Fibroblast of villous mesenchyme (primary cell): ENCODE measurements at regions not wholly inside any gene's neighbourhood (a gene's known extent, or its start where the extent isn't known, plus 50 kb on each side); places are given as distances from the start of the nearest gene placed in this dataset.

Source experiments
- DNase-seq: peaks from one replicate; pipeline ENCODE4 v3.0.0-alpha.2; 2010; ENCODE audit warnings: low read depth
- H3K4me3 ChIP-seq: 2 replicates; pipeline ENCODE4 v1.5.1; 2011; ENCODE audit warnings: low read depth, mild to moderate bottlenecking, low read length
- TF ChIP-seq, protein P1 (sequence below): IDR thresholded peaks from 2 replicates; pipeline ENCODE4 v1.5.1; 2012; ENCODE audit warnings: low read depth, mild to moderate bottlenecking, low read length; ENCODE audit not compliant: insufficient read depth

GRCh38 chr22:49540913-49541692 lies 286.6 kb downstream of the BRD1 start:
- no peak for DNase-seq
- H3K4me3 ChIP-seq: no peak overlapping the region

DNA sequence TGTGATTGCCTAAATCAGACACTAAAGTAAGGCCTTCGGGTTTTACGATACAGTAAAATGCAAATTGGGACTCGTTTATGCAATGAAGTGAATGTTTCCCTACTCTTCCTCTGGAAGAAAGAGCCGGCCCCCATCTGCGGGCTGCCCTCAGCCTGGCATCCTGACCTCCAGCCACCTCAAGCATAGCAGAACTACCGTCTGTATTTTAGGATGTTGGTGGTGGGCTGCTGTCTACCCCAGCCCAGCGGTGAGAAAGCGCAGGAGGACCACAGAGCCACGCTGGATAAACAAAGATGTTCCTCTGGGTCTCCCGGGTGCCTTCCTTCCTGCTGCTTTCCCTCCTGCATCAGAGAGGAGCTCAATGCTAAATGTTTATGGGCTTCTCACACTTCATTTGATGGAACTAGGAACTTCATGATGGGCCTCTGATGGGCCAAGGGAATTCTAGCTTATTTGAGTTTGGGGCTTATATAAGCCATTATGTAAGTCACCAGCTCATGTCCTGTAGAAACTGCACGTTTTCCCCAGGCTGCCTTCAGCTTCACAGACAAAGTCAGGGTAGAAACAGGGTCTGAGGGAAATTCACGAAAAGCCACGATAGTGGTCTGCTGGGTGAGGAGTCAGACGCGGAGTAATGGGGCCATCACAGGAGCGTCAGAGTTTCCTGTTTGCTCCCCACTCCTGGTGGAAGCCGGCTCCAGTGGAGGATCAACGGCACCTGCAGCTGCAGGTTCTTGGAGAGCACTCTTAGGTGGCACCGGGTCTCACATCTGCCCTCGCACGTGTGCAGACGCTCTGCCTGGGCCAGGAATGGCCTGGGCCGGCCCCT lies 287.4 kb downstream of the BRD1 start:
- no peak for DNase-seq

More at GRCh38 chr22:49540913-49541692, 286.6 kb downstream of the BRD1 start:
- TF ChIP-seq, protein P1, sequence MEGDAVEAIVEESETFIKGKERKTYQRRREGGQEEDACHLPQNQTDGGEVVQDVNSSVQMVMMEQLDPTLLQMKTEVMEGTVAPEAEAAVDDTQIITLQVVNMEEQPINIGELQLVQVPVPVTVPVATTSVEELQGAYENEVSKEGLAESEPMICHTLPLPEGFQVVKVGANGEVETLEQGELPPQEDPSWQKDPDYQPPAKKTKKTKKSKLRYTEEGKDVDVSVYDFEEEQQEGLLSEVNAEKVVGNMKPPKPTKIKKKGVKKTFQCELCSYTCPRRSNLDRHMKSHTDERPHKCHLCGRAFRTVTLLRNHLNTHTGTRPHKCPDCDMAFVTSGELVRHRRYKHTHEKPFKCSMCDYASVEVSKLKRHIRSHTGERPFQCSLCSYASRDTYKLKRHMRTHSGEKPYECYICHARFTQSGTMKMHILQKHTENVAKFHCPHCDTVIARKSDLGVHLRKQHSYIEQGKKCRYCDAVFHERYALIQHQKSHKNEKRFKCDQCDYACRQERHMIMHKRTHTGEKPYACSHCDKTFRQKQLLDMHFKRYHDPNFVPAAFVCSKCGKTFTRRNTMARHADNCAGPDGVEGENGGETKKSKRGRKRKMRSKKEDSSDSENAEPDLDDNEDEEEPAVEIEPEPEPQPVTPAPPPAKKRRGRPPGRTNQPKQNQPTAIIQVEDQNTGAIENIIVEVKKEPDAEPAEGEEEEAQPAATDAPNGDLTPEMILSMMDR: no peak

DNA sequence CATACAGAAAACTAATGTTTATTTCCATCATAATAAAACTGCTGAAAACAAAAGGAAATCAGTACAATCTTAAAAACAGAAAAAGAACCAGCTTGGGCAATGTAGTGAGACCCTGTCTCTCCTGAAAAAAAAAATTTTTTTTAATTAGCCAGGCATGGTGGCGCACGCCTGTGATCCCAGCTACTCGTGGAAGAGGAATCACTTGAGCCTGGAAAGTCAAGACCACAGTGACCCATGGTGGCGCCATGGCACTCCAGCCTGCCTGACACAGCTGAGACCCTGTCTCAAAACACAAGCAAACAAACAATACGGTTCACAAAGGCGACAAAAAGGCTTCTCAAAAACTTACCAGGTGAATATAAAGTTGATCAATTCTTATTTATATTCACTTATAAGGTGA lies 289.7 kb downstream of the BRD1 start:
- H3K4me3 ChIP-seq: no peak overlapping the region
- TF ChIP-seq, protein P1: no peak
- DNase-seq: no peak

More for the DNA sequence above, 287.4 kb downstream of the BRD1 start:
- H3K4me3 ChIP-seq: no peak overlapping the region
- TF ChIP-seq, protein P1: no peak

DNA sequence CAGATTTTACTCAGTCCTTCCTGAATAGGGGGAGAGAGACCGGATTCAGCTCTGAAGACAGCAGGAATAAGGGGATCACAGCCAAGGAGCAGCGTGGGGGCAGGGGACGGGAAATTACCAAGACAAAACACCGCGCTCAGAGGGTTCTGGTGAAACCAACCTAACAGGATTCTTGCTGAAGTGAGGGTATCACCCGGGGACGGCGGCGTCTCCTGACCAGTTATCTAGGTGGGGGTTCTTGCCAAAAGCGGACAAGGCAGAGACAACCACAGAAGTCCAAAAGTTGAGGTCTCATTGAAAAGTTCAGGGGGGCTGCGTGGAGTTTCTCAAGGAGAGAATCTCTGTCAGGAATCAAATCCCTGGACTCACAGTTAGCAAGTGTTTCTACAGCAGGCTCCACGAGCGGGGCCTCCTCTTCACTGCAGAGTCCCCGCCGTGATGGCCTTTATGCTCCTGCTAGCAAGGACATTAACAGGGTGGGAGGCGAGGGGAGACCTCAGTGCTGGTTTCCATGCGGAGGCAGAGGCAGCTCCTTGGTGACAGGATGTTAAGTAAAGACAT lies 291.0 kb downstream of the BRD1 start:
- TF ChIP-seq, protein P1: no peak
- no peak overlapping the region for H3K4me3 ChIP-seq
- DNase-seq: no peak

DNA sequence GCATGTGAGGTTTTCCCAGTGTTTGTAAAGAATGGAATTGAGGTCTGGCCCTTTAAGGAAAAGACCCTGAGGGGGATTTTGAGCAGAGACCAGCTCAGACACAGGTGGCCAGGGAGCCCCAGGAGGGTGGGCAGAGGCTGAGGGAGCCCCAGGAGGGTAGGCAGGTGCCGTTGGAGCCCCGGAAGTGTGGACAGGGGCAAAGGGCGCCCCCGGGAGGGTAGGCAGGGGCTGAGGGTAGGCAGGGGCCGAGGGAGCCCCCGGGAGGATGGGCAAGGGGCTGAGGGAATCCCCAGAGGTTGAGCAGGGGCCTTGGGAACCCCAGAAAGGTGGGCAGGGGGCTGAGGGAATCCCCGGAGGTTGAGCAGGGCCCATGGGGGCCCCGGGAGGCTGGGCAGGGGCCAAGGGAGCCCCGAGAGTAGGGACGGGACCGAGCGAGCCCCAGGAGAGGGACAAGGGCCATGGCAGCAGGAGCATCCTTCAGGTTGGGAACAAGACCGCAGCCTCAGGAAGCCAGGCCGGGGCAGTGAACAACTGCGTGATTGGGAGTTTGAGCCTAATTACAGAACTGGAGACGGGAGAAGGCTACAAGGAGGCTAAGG lies 292.0 kb downstream of the BRD1 start:
- H3K4me3 ChIP-seq: no peak overlapping the region
- TF ChIP-seq, protein P1: no peak
- no peak for DNase-seq

- no peak overlapping the region for H3K4me3 ChIP-seq
- TF ChIP-seq, protein P1: no peak
- no peak for DNase-seq
These were observed 292.5 kb downstream of the BRD1 start for GRCh38 chr22:49535126-49535525.
